HG03442 (cell line): ENCODE measurements at regions not wholly inside any gene's neighbourhood (a gene's known extent, or its start where the extent isn't known, plus 50 kb on each side); places are given as distances from the start of the nearest gene placed in this dataset.

ENCODE experiments used
- ATAC-seq: cut with Tn5 transposase; IDR thresholded peaks from one replicate; pipeline ENCODE4 v1.9.1; 2021; ENCODE audit warnings: mild to moderate bottlenecking, moderate library complexity; ENCODE audit not compliant: unreplicated experiment

- no peak for ATAC-seq
These were observed 92.6 kb upstream of the KCNMB2 start for GRCh38 chr3:178443634-178444033.

DNA sequence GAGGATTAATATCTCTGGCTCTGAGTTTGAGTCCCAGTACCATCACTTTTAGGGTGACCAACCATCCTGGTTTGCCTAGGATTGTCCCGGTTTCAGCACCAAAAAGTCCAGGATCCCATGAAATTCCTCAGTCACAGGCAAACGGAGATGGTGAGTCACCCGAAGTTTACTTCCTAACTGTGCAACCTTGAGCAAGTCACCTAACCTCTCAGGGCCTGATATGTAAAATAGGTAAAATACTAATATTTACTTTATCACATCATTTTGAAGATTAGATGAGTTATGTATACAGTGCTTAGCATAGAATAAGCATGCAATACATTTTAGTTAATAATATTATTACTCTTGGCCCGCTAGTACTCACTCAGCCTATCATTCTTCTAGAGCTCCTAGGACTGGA lies 91.1 kb upstream of the KCNMB2 start:
- no peak for ATAC-seq

DNA sequence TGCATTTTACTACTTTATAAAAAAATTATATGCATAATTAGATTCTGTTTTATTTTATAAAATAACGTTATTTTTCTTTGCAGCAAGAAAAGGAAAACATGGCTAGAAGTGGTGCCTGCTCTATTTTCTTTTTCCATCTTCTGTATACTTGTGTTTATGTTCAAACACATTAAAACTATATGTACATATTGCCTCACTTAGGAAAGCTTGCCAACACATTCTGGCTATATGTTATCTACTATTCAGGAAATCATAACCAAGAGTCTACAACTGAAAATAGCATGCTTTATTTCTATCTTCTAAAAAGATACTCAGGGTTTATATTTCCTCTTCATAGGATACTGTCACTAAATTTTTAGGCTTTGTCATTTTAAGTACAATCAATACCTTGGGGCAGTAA lies 90.2 kb upstream of the KCNMB2 start:
- no peak for ATAC-seq

DNA sequence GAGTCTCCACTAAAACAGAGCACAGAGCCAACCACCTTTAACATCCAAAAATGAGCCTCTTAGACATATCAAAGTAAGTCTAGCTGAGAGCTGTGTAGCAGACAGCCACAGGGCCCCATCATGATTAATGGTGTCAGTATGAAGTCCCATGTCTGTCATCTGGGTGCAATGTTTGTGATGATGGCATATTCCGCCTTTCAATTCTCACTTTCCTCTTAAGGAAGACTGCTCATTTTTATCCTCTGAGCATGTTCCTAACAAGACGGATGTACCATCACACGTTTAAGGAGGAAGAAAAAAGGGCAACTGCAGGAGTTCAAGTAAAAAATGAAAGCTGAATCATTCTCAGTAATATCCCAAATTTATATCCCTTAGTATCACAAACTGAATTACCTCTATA lies 85.8 kb upstream of the KCNMB2 start:
- ATAC-seq: no peak

DNA sequence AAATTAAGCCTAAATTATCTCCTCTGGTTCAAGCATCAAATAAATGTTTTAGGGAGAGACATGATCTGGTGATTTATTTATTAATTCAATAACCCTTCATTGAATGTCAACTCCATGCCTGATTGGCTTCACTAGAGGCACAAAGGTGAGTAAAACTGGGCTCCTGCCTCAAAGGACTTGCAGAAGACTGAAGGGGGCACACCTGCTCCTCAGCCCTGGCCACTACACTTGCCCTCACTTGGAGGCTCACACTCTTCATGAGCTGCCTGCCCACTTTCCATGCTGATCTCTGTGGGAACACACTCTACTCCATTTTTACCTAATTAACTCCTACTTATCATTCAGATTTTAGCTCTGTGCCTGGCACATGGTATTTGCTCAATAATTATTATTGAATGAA lies 84.4 kb upstream of the KCNMB2 start:
- ATAC-seq: no peak

DNA sequence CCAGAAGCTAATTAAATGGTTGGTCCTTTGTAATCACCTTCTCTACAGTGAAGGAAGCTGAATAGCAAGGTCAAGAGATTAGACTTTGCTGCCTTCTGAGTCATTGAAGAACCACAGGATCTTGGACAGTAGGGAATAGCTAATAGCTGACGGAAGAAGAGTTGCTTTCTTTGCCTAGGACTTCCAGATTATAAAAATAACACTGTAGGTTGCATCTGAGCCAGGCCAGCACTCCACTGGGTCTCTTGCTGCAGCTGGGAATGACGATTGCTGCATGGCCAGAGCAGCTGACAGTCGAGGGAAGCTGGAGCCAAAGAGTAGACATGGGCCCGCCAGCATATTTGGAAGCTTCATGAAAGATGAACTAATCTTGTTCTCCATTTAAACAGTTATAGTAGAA lies 81.5 kb upstream of the KCNMB2 start:
- ATAC-seq: no peak

DNA sequence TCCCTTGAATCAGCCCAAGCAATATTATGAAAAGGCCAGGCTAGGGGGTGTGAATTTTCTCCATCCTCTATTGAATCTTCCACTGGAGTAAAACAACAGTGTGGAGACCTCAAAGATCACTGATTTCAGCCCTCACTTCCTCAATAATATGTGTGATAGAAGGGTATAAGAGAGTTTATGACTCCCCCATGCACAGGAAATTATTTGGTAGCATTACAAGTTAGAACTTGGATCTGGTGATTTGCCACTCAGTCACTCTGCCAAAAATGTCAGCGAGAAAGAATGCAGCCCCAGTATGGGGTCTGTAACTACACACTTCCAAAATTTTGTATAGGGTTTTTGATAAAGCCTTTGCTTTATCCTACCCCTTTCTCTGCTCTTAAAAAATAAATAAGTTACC lies 81.0 kb upstream of the KCNMB2 start:
- ATAC-seq: no peak

DNA sequence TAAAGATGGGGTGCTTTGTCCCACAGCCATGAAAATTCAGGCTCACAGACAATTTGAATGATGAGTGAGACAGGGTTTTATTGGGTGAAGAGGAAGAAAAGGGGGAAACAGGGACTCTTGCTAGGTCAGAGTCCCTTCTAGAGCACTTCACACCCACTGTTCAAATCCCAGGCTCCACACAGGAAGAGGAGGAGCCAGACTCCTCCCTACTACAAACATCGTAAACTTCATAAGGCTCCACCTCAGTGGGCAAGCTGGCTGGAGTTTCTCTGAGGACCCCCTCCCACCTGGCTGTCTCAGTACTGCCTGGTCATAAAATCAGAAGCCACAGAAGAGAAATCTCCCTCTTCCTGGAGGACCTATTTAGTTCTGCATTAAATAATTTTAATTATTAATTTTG lies 80.3 kb upstream of the KCNMB2 start:
- ATAC-seq: no peak

DNA sequence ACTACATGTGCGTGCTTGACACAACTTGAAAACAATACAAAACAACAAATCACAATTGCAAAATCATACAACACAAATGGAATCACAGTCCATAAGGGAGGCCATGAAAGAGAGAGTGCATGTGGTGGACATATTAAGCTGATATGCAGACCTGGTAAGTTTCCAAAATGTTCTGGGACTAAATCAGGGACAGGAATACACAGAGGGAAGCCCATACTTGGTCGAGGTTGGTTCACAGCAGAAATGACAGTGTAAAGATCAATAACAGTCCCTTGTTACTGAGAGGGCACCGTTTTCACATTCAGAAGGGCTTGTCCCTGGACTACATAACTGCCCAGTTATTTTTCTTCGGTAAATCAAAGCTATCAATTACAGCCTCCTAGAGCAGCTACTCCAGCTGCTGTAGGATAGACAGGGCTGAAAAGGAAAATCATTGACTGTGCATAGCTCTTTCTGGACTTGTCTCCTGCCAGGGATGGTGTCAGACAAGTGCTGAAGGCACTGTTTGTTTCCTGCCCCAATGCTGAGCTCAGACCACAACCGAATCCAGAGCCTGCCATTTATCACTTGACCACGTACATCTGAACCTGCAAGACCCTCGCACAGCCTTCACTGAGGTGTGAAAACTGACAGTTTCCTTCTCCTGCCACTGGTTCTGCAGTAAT lies 79.5 kb upstream of the KCNMB2 start:
- ATAC-seq: no peak

DNA sequence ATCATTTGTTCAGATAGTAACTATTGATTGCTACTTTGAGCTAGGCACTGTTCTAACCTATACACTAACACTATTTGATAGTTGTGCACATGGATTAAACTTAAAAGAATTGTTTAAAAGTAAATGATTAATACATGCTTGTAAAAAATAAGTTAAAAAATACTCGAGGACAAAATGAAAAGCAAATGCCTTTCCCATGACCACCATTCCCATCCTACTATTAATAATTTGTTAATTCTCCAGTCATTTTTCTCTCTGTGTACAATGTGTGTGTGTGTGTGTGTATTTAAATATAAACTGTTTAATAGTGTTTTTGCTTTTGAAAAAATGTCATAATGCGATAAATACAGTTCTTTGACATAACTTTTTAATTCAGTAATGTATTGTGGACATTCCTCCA lies 78.7 kb upstream of the KCNMB2 start:
- ATAC-seq: no peak

- no peak for ATAC-seq
These were observed 77.8 kb upstream of the KCNMB2 start for GRCh38 chr3:178458313-178459037.

- no peak for ATAC-seq
These were observed 77.2 kb upstream of the KCNMB2 start for GRCh38 chr3:178459038-178459410.

DNA sequence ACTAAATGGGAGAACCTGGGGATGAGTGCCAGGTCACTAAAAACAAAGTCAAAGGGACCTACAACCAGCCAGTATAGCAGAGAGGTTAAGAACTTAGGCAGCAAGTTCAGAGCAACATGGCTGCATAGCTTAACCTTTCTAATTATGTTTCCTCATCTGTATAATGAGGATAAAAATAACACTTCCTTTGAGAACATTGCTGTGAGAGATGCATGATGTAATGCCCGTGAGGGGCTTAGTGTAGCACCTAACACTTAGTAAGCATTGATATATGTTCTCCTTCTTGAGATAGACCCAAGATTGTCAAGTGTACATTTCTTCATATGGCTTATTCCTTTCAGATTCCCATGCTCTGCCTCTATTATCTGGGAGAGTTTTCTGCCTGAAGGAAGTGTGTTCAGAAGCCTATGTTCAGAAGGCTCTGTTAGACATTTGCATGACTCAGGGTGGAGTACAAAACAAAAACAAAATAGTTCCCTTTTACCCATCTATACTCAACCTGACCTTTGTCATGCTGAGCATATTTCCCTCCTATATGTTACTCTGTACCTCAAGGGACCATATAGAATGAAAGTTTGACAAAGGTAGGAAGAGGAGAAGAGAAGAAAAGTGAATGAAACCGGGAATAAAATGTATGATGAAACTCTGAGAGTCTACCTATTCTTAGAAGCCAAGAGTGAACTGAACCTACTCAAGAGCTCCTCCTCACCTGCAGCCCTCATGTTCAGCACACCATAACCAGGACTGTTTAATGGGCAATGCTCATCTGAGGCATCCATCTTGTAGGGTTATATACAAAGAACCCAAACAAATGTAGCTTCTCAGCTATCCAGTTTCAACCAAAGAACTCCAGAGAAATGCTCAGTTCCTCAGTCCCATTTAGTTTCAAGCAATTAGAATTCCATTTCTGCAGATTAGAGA lies 70.7 kb upstream of the KCNMB2 start:
- no peak for ATAC-seq

GRCh38 chr3:178472941-178473340 lies 63.3 kb upstream of the KCNMB2 start:
- no peak for ATAC-seq

- no peak for ATAC-seq
These were observed 61.7 kb upstream of the KCNMB2 start for GRCh38 chr3:178474526-178474925.

DNA sequence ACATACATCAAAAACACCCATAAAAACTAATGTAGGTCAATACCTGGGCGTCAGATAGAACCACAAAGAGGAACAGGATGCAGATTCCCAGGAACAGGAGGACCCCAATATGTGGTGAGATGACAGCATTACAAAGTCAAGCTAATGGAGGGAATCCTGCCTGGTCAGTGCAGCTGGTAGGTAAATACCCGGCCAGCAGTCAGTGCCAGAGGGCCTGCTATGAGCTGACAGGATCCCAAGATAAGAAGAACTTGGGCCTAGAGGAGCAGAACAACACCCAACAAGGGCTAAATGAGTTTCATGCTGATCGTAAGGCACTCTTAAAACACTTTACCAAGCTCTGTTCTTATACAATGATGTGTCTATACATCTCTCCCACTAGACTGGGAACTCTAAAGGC lies 61.2 kb upstream of the KCNMB2 start:
- ATAC-seq: no peak

- no peak for ATAC-seq
These were observed 59.4 kb upstream of the KCNMB2 start for GRCh38 chr3:178476886-178477285.

- no peak for ATAC-seq
These were observed 56.8 kb upstream of the KCNMB2 start for GRCh38 chr3:178479446-178479845.

- no peak for ATAC-seq
These were observed 56.4 kb upstream of the KCNMB2 start for GRCh38 chr3:178479860-178480259.

DNA sequence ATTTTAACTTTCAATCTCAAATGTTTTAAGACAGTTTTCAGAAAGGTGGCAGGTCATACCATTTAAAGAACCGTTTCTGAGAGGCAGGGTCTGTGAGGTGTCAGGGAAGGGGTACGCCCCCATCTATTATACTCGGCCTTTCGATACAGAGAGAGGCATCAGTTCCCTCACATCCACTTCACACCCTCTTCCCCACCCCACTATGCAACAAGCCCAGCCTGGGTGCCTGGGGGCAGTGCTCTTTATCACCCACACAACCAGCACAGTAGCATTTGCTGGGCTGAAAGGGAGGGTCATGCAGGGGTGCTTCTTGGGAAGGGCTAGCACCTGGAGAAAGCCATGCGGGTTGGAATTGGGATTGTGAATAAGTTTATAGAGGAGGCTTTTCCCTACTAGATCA lies 56.0 kb upstream of the KCNMB2 start:
- ATAC-seq: peak; percentile 30

GRCh38 chr3:178480795-178481194 lies 55.4 kb upstream of the KCNMB2 start:
- ATAC-seq: peak; percentile 99

GRCh38 chr3:178482981-178483380 lies 53.3 kb upstream of the KCNMB2 start:
- ATAC-seq: no peak
